IPS-NIHi7 (cell line): ENCODE measurements at regions not wholly inside any gene's neighbourhood (a gene's known extent, or its start where the extent isn't known, plus 50 kb on each side); places are given as distances from the start of the nearest gene placed in this dataset.

Source experiments
- DNase-seq: peaks from one replicate; pipeline ENCODE4 v3.0.0; 2012; ENCODE audit warnings: mixed read lengths; ENCODE audit errors: extremely low spot score

GRCh38 chr4:132264176-132264575 is 884.9 kb upstream of the PCDH10 start:
- DNase-seq = no peak

GRCh38 chr4:132266374-132266773 is 882.7 kb upstream of the PCDH10 start:
- DNase-seq = no peak

GRCh38 chr4:132267321-132267720 is 881.8 kb upstream of the PCDH10 start:
- DNase-seq = no peak

- DNase-seq = peak; percentile 12
Measured at GRCh38 chr4:132269303-132269990, 879.6 kb upstream of the PCDH10 start.

GRCh38 chr4:132275583-132276121 is 873.4 kb upstream of the PCDH10 start:
- no peak for DNase-seq

GRCh38 chr4:132276185-132276584 is 872.9 kb upstream of the PCDH10 start:
- no peak for DNase-seq

- DNase-seq = no peak
Measured at GRCh38 chr4:132276989-132277388, 872.1 kb upstream of the PCDH10 start.

GRCh38 chr4:132281733-132282132 is 867.4 kb upstream of the PCDH10 start:
- DNase-seq = no peak

GRCh38 chr4:132284910-132285426 is 864.1 kb upstream of the PCDH10 start:
- DNase-seq = no peak

- DNase-seq = no peak
Measured at GRCh38 chr4:132297346-132297745, 851.7 kb upstream of the PCDH10 start.

GRCh38 chr4:132299841-132300240 is 849.3 kb upstream of the PCDH10 start:
- DNase-seq = no peak

- DNase-seq = no peak
Measured at GRCh38 chr4:132312521-132312920, 836.6 kb upstream of the PCDH10 start.

- DNase-seq = no peak
Measured at GRCh38 chr4:132313852-132314251, 835.2 kb upstream of the PCDH10 start.

- DNase-seq = no peak
Measured at GRCh38 chr4:132316738-132317137, 832.4 kb upstream of the PCDH10 start.

GRCh38 chr4:132317923-132318322 is 831.2 kb upstream of the PCDH10 start:
- no peak for DNase-seq

GRCh38 chr4:132328761-132329160 is 820.3 kb upstream of the PCDH10 start:
- DNase-seq = no peak

- DNase-seq = no peak
Measured at GRCh38 chr4:132330994-132331393, 818.1 kb upstream of the PCDH10 start.

- DNase-seq = peak; percentile 17
Measured at GRCh38 chr4:132332932-132333723, 816.0 kb upstream of the PCDH10 start.

- DNase-seq = no peak
Measured at GRCh38 chr4:132333724-132334047, 815.4 kb upstream of the PCDH10 start.

- no peak for DNase-seq
Measured at GRCh38 chr4:132334081-132334480, 815.0 kb upstream of the PCDH10 start.

- DNase-seq = no peak
Measured at GRCh38 chr4:132344924-132345828, 803.9 kb upstream of the PCDH10 start.

GRCh38 chr4:132346016-132346415 is 803.1 kb upstream of the PCDH10 start:
- no peak for DNase-seq
